GM23338 (cell line): ENCODE measurements at regions not wholly inside any gene's neighbourhood (a gene's known extent, or its start where the extent isn't known, plus 50 kb on each side); places are given as distances from the start of the nearest gene placed in this dataset.

Experiments used
- CREB1 ChIP-seq: fragments of 250-450 bp; sonication (Bioruptor Pico); IDR thresholded peaks from 2 replicates; pipeline ENCODE4 v1.5.0; 2020; ENCODE audit warnings: low read depth, mild to moderate bottlenecking, moderate library complexity
- EZH2 ChIP-seq: fragments of 200-600 bp; sonication (generic); IDR thresholded peaks from one replicate; pipeline ENCODE4 v1.8.0; 2017; ENCODE audit warnings: antibody characterized with exemption, mild to moderate bottlenecking, low read depth; ENCODE audit not compliant: unreplicated experiment
- POLR2AphosphoS5 ChIP-seq: IDR thresholded peaks from 2 replicates; pipeline ENCODE4 v1.6.1; 2016; ENCODE audit warnings: antibody characterized with exemption, low read depth
- STAT1 ChIP-seq: IDR thresholded peaks from one replicate; pipeline ENCODE4 v1.6.1; 2016; ENCODE audit warnings: antibody characterized with exemption; ENCODE audit not compliant: unreplicated experiment
- ZNF114 ChIP-seq: fragments of 250-450 bp; sonication (Bioruptor Pico); IDR thresholded peaks from 2 replicates; pipeline ENCODE4 v1.5.0; 2020; ENCODE audit warnings: mild to moderate bottlenecking, moderate library complexity
- ZNF331 ChIP-seq: fragments of 250-450 bp; sonication (Bioruptor Pico); IDR thresholded peaks from 2 replicates; pipeline ENCODE4 v1.5.0; 2020; ENCODE audit warnings: low read depth, mild to moderate bottlenecking, moderate library complexity
- TF ChIP-seq, protein P1 (sequence below), 2 experiments: fragments of 200-600 bp in 1 of 2; sonication (generic) in 1 of 2; conservative IDR thresholded peaks; 2 replicates each; pipeline versions ENCODE4 v1.5.1 to v1.6.1; 2016 to 2017; ENCODE audit warnings: antibody characterized with exemption in 2 of 2, low read depth in 2 of 2, mild to moderate bottlenecking in 2 of 2, moderate library complexity in 1 of 2
- TF ChIP-seq, protein P2 (sequence below): IDR thresholded peaks from one replicate; pipeline ENCODE4 v1.6.1; 2018; ENCODE audit warnings: antibody characterized with exemption; ENCODE audit not compliant: unreplicated experiment
- TF ChIP-seq, protein P3 (sequence below): IDR thresholded peaks from 2 replicates; pipeline ENCODE4 v1.6.1; 2016; ENCODE audit warnings: antibody characterized with exemption

DNA sequence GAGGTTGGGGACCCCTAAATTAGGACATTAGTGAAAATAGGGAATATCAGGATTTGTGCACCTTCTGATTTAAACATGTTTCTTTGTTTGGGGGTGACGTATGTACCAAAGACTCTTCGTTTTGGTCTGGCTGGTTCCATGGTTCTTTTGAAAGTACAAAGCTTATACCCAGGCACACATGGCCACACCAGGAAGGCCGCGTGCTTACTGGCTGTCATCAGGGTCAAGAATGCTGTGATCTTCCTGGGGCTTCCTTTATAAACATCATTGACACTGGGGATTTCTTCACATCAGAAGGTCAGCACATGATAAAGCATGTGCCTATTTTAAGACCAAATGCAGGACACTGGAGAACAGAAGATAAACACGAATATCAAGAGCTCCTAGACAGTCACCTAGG is 230.6 kb upstream of the ID2 start:
- TF ChIP-seq, protein P1, sequence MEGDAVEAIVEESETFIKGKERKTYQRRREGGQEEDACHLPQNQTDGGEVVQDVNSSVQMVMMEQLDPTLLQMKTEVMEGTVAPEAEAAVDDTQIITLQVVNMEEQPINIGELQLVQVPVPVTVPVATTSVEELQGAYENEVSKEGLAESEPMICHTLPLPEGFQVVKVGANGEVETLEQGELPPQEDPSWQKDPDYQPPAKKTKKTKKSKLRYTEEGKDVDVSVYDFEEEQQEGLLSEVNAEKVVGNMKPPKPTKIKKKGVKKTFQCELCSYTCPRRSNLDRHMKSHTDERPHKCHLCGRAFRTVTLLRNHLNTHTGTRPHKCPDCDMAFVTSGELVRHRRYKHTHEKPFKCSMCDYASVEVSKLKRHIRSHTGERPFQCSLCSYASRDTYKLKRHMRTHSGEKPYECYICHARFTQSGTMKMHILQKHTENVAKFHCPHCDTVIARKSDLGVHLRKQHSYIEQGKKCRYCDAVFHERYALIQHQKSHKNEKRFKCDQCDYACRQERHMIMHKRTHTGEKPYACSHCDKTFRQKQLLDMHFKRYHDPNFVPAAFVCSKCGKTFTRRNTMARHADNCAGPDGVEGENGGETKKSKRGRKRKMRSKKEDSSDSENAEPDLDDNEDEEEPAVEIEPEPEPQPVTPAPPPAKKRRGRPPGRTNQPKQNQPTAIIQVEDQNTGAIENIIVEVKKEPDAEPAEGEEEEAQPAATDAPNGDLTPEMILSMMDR (conservative IDR thresholded peaks at IDR 0.05; ENCODE audit: low read depth in 2 of 2) = no peak
- TF ChIP-seq, protein P2, sequence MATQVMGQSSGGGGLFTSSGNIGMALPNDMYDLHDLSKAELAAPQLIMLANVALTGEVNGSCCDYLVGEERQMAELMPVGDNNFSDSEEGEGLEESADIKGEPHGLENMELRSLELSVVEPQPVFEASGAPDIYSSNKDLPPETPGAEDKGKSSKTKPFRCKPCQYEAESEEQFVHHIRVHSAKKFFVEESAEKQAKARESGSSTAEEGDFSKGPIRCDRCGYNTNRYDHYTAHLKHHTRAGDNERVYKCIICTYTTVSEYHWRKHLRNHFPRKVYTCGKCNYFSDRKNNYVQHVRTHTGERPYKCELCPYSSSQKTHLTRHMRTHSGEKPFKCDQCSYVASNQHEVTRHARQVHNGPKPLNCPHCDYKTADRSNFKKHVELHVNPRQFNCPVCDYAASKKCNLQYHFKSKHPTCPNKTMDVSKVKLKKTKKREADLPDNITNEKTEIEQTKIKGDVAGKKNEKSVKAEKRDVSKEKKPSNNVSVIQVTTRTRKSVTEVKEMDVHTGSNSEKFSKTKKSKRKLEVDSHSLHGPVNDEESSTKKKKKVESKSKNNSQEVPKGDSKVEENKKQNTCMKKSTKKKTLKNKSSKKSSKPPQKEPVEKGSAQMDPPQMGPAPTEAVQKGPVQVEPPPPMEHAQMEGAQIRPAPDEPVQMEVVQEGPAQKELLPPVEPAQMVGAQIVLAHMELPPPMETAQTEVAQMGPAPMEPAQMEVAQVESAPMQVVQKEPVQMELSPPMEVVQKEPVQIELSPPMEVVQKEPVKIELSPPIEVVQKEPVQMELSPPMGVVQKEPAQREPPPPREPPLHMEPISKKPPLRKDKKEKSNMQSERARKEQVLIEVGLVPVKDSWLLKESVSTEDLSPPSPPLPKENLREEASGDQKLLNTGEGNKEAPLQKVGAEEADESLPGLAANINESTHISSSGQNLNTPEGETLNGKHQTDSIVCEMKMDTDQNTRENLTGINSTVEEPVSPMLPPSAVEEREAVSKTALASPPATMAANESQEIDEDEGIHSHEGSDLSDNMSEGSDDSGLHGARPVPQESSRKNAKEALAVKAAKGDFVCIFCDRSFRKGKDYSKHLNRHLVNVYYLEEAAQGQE = no peak
- TF ChIP-seq POLR2AphosphoS5 (no peak), CREB1 (CRISPR knock-in tag) (no peak), ZNF331 (no peak), EZH2 (no peak), STAT1 (no peak), ZNF114 (no peak)
- TF ChIP-seq, protein P3, sequence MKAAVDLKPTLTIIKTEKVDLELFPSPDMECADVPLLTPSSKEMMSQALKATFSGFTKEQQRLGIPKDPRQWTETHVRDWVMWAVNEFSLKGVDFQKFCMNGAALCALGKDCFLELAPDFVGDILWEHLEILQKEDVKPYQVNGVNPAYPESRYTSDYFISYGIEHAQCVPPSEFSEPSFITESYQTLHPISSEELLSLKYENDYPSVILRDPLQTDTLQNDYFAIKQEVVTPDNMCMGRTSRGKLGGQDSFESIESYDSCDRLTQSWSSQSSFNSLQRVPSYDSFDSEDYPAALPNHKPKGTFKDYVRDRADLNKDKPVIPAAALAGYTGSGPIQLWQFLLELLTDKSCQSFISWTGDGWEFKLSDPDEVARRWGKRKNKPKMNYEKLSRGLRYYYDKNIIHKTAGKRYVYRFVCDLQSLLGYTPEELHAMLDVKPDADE = no peak
